ENCODE measurements at regions not wholly inside any gene's neighbourhood (a gene's known extent, or its start where the extent isn't known, plus 50 kb on each side); places are given as distances from the start of the nearest gene placed in this dataset.

GRCh38 chr2:42944779-42945415 lies 152.5 kb upstream of the HAAO start (continued):
- TF ChIP-seq REST (IDR thresholded peaks at IDR 0.05) (no peak), YY1 (IDR thresholded peaks at IDR 0.05) (no peak)

GRCh38 chr2:42942990-42943493 lies 150.7 kb upstream of the HAAO start:
- Histone ChIP-seq H3K4me1 (ENCODE audit: control insufficient read depth in 4 of 4, insufficient read depth in 4 of 4, low read length in 3 of 4) (peaks cover 0 to 20% (median 11%) of the 10 kb centered on the region in 4 donors), H3K4me3 (ENCODE audit: low read depth in 1 of 3, low read length in 3 of 3) (no peak overlapping the region), H3K9me3 (ENCODE audit: control insufficient read depth in 4 of 4, low read length in 3 of 4) (no peaks in the 10 kb centered on the region), H3K9ac (ENCODE audit: low read depth in 1 of 2, low read length in 2 of 2) (no peak overlapping the region), H3K27me3 (ENCODE audit: control insufficient read depth in 4 of 4, insufficient read depth in 4 of 4, low read length in 3 of 4) (no peaks in the 10 kb centered on the region), H3K36me3 (ENCODE audit: control insufficient read depth in 4 of 4, insufficient read depth in 3 of 4, low read depth in 1 of 4, low read length in 3 of 4) (no peaks in the 10 kb centered on the region), H3K27ac (ENCODE audit: low read depth in 1 of 2, low read length in 2 of 2) (no peak overlapping the region)
- TF ChIP-seq REST (IDR thresholded peaks at IDR 0.05): no peak
- no peak for TF ChIP-seq EGR1 (IDR thresholded peaks at IDR 0.05; ENCODE audit: low read depth in 2 of 2)
- no peak for TF ChIP-seq RXRA (IDR thresholded peaks at IDR 0.05)
- no peak for TF ChIP-seq SP1 (IDR thresholded peaks at IDR 0.05)
- 95% methylated on average over 13 of the region's 13 CpGs for WGBS
- DNase-seq (ENCODE audit: low spot score): no peak

- H3K27ac ChIP-seq (ENCODE audit: low read depth in 1 of 2, low read length in 2 of 2): peak overlapping the region; percentile 6 to 8
- DNase-seq (ENCODE audit: low spot score): no peak
- H3K4me1 ChIP-seq (ENCODE audit: control insufficient read depth in 4 of 4, insufficient read depth in 4 of 4, low read length in 3 of 4): peaks cover 0 to 19% (median 11%) of the 10 kb centered on the region in 4 donors
- H3K9me3 ChIP-seq (ENCODE audit: control insufficient read depth in 4 of 4, low read length in 3 of 4): no peaks in the 10 kb centered on the region
- H3K36me3 ChIP-seq (ENCODE audit: control insufficient read depth in 4 of 4, insufficient read depth in 3 of 4, low read depth in 1 of 4, low read length in 3 of 4): no peaks in the 10 kb centered on the region
- WGBS: 85% methylated on average over 8 of the region's 8 CpGs
- TF ChIP-seq HNF4G (IDR thresholded peaks at IDR 0.05) (no peak), HNF4A (conservative IDR thresholded peaks at IDR 0.05) (peak in 1 of 2 donors; percentile 8)
- no peak overlapping the region for H3K4me3 ChIP-seq (ENCODE audit: low read depth in 1 of 3, low read length in 3 of 3)
- no peak overlapping the region for H3K9ac ChIP-seq (ENCODE audit: low read depth in 1 of 2, low read length in 2 of 2)
- H3K27me3 ChIP-seq (ENCODE audit: control insufficient read depth in 4 of 4, insufficient read depth in 4 of 4, low read length in 3 of 4): no peaks in the 10 kb centered on the region
These were observed 150.0 kb upstream of the HAAO start for GRCh38 chr2:42942214-42942989.

All from liver (tissue), 7 donors.